ENCODE measurements at regions not wholly inside any gene's neighbourhood (a gene's known extent, or its start where the extent isn't known, plus 50 kb on each side); places are given as distances from the start of the nearest gene placed in this dataset.

GRCh38 chr2:211258646-211259335 is 702.4 kb downstream of the CPS1 start:
- TF ChIP-seq POLR2A (IDR thresholded peaks at IDR 0.05; ENCODE audit: low read length) (no peak), GATA1 (IDR thresholded peaks at IDR 0.05; ENCODE audit: low read depth, low read length) (no peak)
